Tibial nerve (tissue), 3 donors: ENCODE measurements at regions not wholly inside any gene's neighbourhood (a gene's known extent, or its start where the extent isn't known, plus 50 kb on each side); places are given as distances from the start of the nearest gene placed in this dataset.

Experiments used
- EP300 ChIP-seq, 2 donors: sonication (generic); formaldehyde crosslinking; IDR thresholded peaks; one replicate each; pipeline ENCODE4 v1.6.1; 2017; ENCODE audit warnings: antibody characterized with exemption in 2 of 2, mild to moderate bottlenecking in 1 of 2
- POLR2A ChIP-seq, 2 donors: fragments of 450-650 bp; IDR thresholded peaks; one replicate each; pipeline ENCODE4 v1.6.1; 2017; ENCODE audit warnings: antibody characterized with exemption in 2 of 2, mild to moderate bottlenecking in 2 of 2, moderate library complexity in 2 of 2

GRCh38 chr14:51527073-51527472 lies 124.6 kb upstream of the FRMD6 start:
- TF ChIP-seq POLR2A (IDR thresholded peaks at IDR 0.05) (no peak), EP300 (IDR thresholded peaks at IDR 0.05) (no peak)
